Epithelial cell of esophagus (primary cell): ENCODE measurements at regions not wholly inside any gene's neighbourhood (a gene's known extent, or its start where the extent isn't known, plus 50 kb on each side); places are given as distances from the start of the nearest gene placed in this dataset.
A peak's percentile ranks its signal among the peaks of the same experiment; 100 is the strongest.

ENCODE experiments used
- DNase-seq: peaks from one replicate; pipeline ENCODE4 v3.0.0; 2010; ENCODE audit warnings: low read depth
- H3K4me3 ChIP-seq: 2 replicates; pipeline ENCODE4 v1.5.1; 2011; ENCODE audit warnings: mild to moderate bottlenecking, low read length, control low read depth
- TF ChIP-seq, protein P1 (sequence below): IDR thresholded peaks from 2 replicates; pipeline ENCODE4 v1.5.1; 2011; ENCODE audit warnings: low read depth, mild to moderate bottlenecking, low read length, control low read depth, inconsistent platforms; ENCODE audit not compliant: insufficient read depth; ENCODE audit errors: missing control alignments

DNA sequence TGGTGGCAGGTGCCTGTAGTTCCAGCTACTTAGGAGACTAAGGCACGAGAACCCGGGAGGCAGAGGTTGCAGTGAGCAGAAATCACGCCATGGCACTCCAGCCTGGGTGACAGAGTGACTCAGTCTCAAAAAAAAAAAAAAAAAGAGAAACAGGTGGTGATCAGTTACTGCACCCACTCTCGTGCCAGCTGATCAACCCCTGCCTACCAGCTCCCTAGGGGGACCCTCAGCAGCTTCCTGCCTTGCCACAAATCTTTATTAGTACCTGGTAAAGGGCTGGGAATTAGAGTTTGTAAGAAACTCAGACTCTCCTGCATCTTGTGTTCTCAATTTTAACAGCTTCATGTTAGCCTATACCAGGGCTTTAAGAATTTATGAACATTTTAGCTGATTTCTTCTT is 914.9 kb downstream of the EFNA5 start:
- TF ChIP-seq, protein P1, sequence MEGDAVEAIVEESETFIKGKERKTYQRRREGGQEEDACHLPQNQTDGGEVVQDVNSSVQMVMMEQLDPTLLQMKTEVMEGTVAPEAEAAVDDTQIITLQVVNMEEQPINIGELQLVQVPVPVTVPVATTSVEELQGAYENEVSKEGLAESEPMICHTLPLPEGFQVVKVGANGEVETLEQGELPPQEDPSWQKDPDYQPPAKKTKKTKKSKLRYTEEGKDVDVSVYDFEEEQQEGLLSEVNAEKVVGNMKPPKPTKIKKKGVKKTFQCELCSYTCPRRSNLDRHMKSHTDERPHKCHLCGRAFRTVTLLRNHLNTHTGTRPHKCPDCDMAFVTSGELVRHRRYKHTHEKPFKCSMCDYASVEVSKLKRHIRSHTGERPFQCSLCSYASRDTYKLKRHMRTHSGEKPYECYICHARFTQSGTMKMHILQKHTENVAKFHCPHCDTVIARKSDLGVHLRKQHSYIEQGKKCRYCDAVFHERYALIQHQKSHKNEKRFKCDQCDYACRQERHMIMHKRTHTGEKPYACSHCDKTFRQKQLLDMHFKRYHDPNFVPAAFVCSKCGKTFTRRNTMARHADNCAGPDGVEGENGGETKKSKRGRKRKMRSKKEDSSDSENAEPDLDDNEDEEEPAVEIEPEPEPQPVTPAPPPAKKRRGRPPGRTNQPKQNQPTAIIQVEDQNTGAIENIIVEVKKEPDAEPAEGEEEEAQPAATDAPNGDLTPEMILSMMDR, result no peak
- DNase-seq, result no peak
- no peak overlapping the region for H3K4me3 ChIP-seq

DNA sequence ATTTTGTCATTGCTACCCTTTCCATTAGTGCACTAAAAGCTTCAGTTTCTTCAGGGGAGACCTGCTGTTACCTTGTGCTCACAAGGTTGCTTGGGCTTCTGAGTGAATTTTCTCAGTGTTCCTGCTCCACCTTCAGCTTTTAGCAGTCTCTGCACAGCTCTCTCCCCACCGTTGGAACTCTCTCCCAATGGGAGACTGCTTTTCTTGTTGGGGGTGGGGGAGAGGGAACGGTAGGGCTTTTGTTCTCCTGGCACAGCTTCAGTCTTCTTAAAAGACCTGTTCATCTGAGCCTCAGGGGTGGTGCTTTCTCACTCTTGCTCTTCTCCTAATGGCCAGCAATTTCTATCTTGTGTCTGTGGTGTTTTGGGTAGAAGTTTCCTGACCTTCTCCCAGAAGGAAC is 915.7 kb downstream of the EFNA5 start:
- no peak overlapping the region for H3K4me3 ChIP-seq
- no peak for DNase-seq

DNA sequence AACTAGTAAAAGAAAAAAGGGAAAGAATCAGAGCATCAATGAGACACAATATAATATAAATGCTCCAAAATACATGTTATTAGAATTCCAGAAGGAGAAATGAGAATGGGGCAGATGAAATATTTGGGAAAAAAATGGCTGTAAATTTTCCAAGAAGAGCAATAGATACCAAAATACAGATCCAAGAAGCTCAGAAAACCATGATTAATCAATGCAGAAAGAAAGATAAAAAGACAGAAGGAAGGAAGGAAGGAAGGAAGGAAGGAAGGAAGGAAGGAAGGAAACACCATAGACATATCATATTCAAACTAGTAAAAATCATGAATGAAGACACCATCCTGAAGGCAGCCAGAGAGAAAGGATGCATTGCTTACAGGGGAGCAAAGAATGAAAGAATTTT is 920.9 kb downstream of the EFNA5 start:
- TF ChIP-seq, protein P1, result no peak
- H3K4me3 ChIP-seq, result no peak overlapping the region
- DNase-seq, result no peak

More for the DNA sequence above, 915.7 kb downstream of the EFNA5 start:
- TF ChIP-seq, protein P1, result no peak

DNA sequence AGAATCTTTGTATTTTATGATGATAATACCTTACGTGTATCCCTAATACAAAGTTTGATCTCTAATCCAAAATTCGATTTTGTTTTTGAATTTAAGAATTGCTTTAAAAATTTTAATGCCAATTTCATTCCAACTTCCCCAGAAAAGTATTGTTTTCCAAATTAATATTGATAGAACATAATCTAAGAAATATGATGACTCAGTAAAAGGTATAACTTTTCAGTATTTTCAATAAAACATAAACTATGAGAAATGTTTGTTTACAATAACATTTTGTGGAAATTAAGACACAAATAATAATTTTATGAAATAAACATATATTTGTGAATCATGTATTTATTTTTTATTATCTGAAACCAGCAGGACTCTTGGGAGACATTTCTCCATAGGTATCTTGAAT is 931.6 kb downstream of the EFNA5 start:
- no peak overlapping the region for H3K4me3 ChIP-seq
- DNase-seq, result no peak
- TF ChIP-seq, protein P1, result no peak

DNA sequence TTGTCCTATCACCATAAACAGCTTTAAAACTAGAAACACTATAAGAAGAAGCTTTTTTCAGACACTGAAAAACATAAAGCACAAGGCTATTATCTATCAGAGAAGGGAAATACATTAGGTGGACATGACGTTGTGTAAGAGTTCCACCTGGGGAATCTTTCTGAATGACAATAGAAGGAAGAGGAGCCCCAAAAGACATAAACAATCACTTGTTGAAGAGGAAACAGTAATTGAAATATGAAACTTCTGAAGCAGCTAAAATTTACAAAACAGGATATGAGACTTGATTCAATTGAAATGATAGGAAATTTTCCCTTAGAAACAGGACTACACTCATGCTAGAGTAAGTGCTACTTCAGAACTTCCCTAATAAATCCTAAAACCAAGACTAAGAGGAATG is 933.6 kb downstream of the EFNA5 start:
- TF ChIP-seq, protein P1, result no peak
- no peak overlapping the region for H3K4me3 ChIP-seq
- no peak for DNase-seq

DNA sequence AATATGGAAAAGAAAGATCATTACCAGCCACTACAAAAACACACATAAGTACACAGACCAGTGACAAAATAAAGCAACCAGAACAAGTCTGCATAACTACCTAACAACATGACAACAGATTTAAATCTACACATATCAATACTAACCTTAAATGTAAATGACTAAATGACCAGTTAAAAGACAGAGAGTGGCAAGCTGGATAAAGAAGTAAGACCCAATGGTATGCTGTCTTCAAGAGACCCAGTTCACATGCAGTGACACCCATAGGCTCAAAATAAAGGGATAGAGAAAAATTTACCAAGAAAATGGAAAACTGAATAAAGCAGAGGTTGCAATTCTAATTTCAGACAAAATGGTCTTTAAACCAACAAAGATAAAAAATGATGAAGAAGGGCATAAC is 938.1 kb downstream of the EFNA5 start:
- no peak for DNase-seq
- no peak overlapping the region for H3K4me3 ChIP-seq
- TF ChIP-seq, protein P1, result no peak

DNA sequence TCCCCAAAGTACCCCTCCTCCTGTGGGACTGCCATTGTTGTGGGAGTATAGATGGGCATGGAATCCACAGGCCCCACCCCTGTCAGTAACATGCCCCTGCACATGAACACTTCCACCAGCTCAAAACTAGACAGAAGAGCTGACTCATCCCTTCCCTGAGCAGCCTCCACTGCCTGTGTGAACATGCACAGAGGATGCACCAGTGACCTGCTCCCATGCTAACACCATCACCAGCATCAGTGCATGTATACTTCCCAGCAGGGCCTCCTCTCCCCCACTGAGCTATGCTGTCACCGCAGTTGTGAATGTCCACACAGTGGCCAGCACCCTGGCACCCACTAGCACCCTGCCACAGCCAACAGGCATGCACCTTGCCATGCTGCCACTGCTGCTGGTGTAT is 939.8 kb downstream of the EFNA5 start:
- no peak overlapping the region for H3K4me3 ChIP-seq
- TF ChIP-seq, protein P1, result no peak
- DNase-seq, result peak; percentile 94
